WTC11 (cell line): ENCODE measurements at regions not wholly inside any gene's neighbourhood (a gene's known extent, or its start where the extent isn't known, plus 50 kb on each side); places are given as distances from the start of the nearest gene placed in this dataset.

Experiments
- CBFB ChIP-seq: sonication (generic); formaldehyde crosslinking; IDR thresholded peaks from 2 replicates; pipeline ENCODE4 v1.8.1; 2022; ENCODE audit warnings: mild to moderate bottlenecking, low read depth, missing genetic modification reagents
- TF ChIP-seq, protein P1 (sequence below): sonication (generic); formaldehyde crosslinking; IDR thresholded peaks from 2 replicates; pipeline ENCODE4 v1.8.1; 2023; ENCODE audit warnings: mild to moderate bottlenecking, missing genetic modification reagents, moderate library complexity
- TF ChIP-seq, protein P2 (sequence below): sonication (generic); formaldehyde crosslinking; IDR thresholded peaks from 2 replicates; pipeline ENCODE4 v1.8.0; 2022; ENCODE audit warnings: mild to moderate bottlenecking, missing genetic modification reagents

DNA sequence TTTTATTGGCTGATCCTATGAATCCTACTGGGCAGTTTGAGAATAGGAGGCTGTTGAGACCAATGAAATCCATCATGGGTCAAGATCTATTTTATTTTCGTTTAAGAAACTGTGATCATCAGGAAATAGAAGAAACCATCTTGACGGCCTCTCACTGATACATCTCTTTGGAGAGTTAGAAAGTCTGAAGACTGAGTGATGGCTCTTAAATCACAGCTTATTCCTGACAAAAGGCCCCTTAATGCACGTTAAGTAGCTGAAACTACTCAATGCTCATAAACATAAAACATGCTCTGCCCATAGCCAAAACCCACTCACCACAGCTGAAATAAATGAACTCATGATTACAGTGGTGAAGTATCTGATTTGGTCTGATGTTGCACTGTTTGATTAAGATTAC, 784.5 kb upstream of the NEGR1 start:
- TF ChIP-seq, protein P1, sequence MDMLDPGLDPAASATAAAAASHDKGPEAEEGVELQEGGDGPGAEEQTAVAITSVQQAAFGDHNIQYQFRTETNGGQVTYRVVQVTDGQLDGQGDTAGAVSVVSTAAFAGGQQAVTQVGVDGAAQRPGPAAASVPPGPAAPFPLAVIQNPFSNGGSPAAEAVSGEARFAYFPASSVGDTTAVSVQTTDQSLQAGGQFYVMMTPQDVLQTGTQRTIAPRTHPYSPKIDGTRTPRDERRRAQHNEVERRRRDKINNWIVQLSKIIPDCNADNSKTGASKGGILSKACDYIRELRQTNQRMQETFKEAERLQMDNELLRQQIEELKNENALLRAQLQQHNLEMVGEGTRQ (CRISPR knock-in tag): no peak
- TF ChIP-seq CBFB (CRISPR knock-in tag): no peak
- TF ChIP-seq, protein P2, sequence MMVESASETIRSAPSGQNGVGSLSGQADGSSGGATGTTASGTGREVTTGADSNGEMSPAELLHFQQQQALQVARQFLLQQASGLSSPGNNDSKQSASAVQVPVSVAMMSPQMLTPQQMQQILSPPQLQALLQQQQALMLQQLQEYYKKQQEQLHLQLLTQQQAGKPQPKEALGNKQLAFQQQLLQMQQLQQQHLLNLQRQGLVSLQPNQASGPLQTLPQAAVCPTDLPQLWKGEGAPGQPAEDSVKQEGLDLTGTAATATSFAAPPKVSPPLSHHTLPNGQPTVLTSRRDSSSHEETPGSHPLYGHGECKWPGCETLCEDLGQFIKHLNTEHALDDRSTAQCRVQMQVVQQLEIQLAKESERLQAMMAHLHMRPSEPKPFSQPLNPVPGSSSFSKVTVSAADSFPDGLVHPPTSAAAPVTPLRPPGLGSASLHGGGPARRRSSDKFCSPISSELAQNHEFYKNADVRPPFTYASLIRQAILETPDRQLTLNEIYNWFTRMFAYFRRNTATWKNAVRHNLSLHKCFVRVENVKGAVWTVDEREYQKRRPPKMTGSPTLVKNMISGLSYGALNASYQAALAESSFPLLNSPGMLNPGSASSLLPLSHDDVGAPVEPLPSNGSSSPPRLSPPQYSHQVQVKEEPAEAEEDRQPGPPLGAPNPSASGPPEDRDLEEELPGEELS (CRISPR knock-in tag): no peak
